OCI-LY7 (cell line): ENCODE measurements at regions not wholly inside any gene's neighbourhood (a gene's known extent, or its start where the extent isn't known, plus 50 kb on each side); places are given as distances from the start of the nearest gene placed in this dataset.

ENCODE experiments used
- BruUV-seq: library from RNA; stranded (reverse); fragments of 400-500 nt; replicated peaks from 2 replicates; lab custom pipeline; 2021; lab: Mats Ljungman, UMichigan
- CTCF ChIA-PET: fragments of 300-600 bp; sonication (Branson Sonifier 250); formaldehyde crosslinking; loops from one replicate; lab custom pipeline; 2022; ENCODE audit warnings: antibody characterized with exemption; ENCODE audit not compliant: unreplicated experiment; lab: Charles Lee
- POLR2A ChIA-PET: fragments of 300-600 bp; sonication (Branson Sonifier 250); formaldehyde crosslinking; loops from one replicate; lab custom pipeline; 2022; ENCODE audit warnings: antibody characterized with exemption; lab: Charles Lee
- DNase-seq: peaks from one replicate; pipeline ENCODE4 v3.0.0-alpha.2; 2015; ENCODE audit warnings: low spot score
- H2AFZ ChIP-seq: fragments of 200-600 bp; sonication (generic), shearing (Covaris generic); 2 replicates; pipeline ENCODE4 v1.6.1; 2014; ENCODE audit warnings: mild to moderate bottlenecking, antibody characterized with exemption, low read length, moderate library complexity
- H3K27ac ChIP-seq: fragments of 200-600 bp; sonication (generic); 2 replicates; pipeline ENCODE4 v1.5.1; 2014; ENCODE audit warnings: mixed run types, low read depth, mild to moderate bottlenecking, moderate library complexity, low read length, inconsistent platforms; ENCODE audit not compliant: poor library complexity, severe bottlenecking
- H3K36me3 ChIP-seq: fragments of 200-600 bp; sonication (generic); 2 replicates; pipeline ENCODE4 v1.6.1; 2014; ENCODE audit warnings: mild to moderate bottlenecking, antibody characterized with exemption, low read length, moderate library complexity, mixed read lengths; ENCODE audit not compliant: insufficient read depth
- H3K4me1 ChIP-seq: fragments of 200-600 bp; sonication (generic); 2 replicates; pipeline ENCODE4 v1.5.1; 2014; ENCODE audit warnings: mild to moderate bottlenecking, low read length; ENCODE audit not compliant: insufficient read depth, poor library complexity, severe bottlenecking
- H3K4me2 ChIP-seq: fragments of 200-600 bp; sonication (generic); 2 replicates; pipeline ENCODE4 v1.6.1; 2014; ENCODE audit warnings: mild to moderate bottlenecking, low read length
- H3K4me3 ChIP-seq: fragments of 200-600 bp; sonication (generic); 2 replicates; pipeline ENCODE4 v1.5.1; 2014; ENCODE audit warnings: mild to moderate bottlenecking, low read depth, low read length; ENCODE audit not compliant: poor library complexity, severe bottlenecking
- H3K79me2 ChIP-seq: fragments of 200-600 bp; sonication (generic); 2 replicates; pipeline ENCODE4 v1.6.1; 2016; ENCODE audit warnings: low read depth, mild to moderate bottlenecking, low read length, moderate library complexity, mixed read lengths; ENCODE audit not compliant: insufficient read depth
- H3K9me2 ChIP-seq: fragments of 200-600 bp; sonication (generic); 2 replicates; pipeline ENCODE4 v1.6.1; 2016; ENCODE audit warnings: mild to moderate bottlenecking, low read length, mixed read lengths; ENCODE audit not compliant: insufficient read depth
- H3K9me3 ChIP-seq: fragments of 200-600 bp; sonication (generic); 2 replicates; pipeline ENCODE4 v1.6.1; 2014; ENCODE audit warnings: mild to moderate bottlenecking, mixed run types, low read length, mixed read lengths
- H4K20me1 ChIP-seq: fragments of 200-600 bp; sonication (generic); 2 replicates; pipeline ENCODE4 v1.6.1; 2014; ENCODE audit warnings: mild to moderate bottlenecking, antibody characterized with exemption, low read length, moderate library complexity, mixed read lengths; ENCODE audit not compliant: insufficient read depth
- EZH2phosphoT487 ChIP-seq: fragments of 200-600 bp; sonication (generic); IDR thresholded peaks from 2 replicates; pipeline ENCODE4 v1.6.1; 2018; ENCODE audit warnings: low read depth, borderline replicate concordance, mild to moderate bottlenecking, mixed run types, antibody characterized with exemption, low read length, moderate library complexity, mixed read lengths
- intact Hi-C: fragments of 100-400 bp; cut with micrococcal nuclease; formaldehyde crosslinking; loops from one replicate; pipeline ENCODE4 v1.10.0; 2022; ENCODE audit not compliant: unreplicated experiment
- TF ChIP-seq, protein P1 (sequence below): fragments of 200-600 bp; sonication (generic); conservative IDR thresholded peaks from 2 replicates; pipeline ENCODE4 v1.5.1; 2014; ENCODE audit warnings: mild to moderate bottlenecking, antibody characterized with exemption, low read length, moderate library complexity, mixed read lengths

DNA sequence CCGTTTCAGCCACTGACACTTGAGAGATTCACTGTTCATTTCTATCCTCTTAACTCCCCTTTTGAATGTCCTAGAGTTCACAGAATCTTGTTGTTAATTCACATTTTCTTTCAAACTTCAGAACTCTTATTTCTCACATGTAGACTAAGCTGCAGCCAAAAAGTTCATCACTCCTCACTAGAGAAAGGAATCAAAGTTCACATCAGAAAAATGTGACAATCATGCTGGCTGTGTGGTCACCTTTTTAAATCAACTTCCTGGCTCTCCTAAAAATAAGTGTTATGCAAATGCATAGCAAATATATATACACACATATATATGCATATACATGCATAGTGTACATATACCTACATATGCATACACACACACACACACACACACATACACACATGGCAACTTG lies 123.0 kb downstream of the CBLN4 start:
- intact Hi-C loops, result no loop called here
- Histone ChIP-seq H3K9me3 (no peaks in the 10 kb centered on the region), H3K4me2 (no peak overlapping the region), H4K20me1 (no peaks in the 10 kb centered on the region), H3K79me2 (no peaks in the 10 kb centered on the region), H2AFZ (no peak overlapping the region), H3K27ac (no peak overlapping the region), H3K9me2 (no peaks in the 10 kb centered on the region), H3K4me3 (no peak overlapping the region), H3K36me3 (no peaks in the 10 kb centered on the region), H3K4me1 (no peaks in the 10 kb centered on the region)
- no peak for DNase-seq
- CTCF ChIA-PET, result no interaction called here
- no TSS peak for BruUV-seq
- POLR2A ChIA-PET, result no interaction called here
- TF ChIP-seq, protein P1, sequence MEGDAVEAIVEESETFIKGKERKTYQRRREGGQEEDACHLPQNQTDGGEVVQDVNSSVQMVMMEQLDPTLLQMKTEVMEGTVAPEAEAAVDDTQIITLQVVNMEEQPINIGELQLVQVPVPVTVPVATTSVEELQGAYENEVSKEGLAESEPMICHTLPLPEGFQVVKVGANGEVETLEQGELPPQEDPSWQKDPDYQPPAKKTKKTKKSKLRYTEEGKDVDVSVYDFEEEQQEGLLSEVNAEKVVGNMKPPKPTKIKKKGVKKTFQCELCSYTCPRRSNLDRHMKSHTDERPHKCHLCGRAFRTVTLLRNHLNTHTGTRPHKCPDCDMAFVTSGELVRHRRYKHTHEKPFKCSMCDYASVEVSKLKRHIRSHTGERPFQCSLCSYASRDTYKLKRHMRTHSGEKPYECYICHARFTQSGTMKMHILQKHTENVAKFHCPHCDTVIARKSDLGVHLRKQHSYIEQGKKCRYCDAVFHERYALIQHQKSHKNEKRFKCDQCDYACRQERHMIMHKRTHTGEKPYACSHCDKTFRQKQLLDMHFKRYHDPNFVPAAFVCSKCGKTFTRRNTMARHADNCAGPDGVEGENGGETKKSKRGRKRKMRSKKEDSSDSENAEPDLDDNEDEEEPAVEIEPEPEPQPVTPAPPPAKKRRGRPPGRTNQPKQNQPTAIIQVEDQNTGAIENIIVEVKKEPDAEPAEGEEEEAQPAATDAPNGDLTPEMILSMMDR, result no peak
- TF ChIP-seq EZH2phosphoT487, result no peak

DNA sequence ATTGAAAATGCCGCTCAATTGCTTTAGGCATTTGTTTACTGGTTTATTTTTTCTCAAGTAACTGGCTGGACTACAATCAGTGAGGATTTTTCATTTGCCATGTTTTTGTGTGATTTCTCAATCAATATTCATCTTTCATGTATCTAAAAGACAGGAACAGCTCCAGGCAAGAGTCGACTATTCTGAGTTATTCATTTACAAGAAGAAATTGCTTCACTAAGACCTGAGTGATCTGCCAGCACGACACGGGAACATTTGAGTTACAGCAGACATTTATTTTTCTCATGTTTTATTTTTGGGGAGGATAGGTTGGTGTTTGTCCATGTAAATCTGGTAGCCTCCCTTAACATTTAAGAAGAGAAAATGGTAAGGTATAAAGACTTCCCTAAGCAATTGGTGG lies 124.1 kb downstream of the CBLN4 start:
- no peak overlapping the region for H3K27ac ChIP-seq
- H3K9me3 ChIP-seq, result no peaks in the 10 kb centered on the region
- BruUV-seq, result no TSS peak
- intact Hi-C loops, result no loop called here
- ChIA-PET POLR2A (no interaction called here), CTCF (no interaction called here)
- H2AFZ ChIP-seq, result no peak overlapping the region
- TF ChIP-seq EZH2phosphoT487, result no peak
- TF ChIP-seq, protein P1, result no peak
- H3K4me3 ChIP-seq, result no peak overlapping the region
- no peaks in the 10 kb centered on the region for H3K36me3 ChIP-seq
- no peak overlapping the region for H3K4me2 ChIP-seq
- no peaks in the 10 kb centered on the region for H3K79me2 ChIP-seq
- H3K4me1 ChIP-seq, result no peaks in the 10 kb centered on the region
- no peaks in the 10 kb centered on the region for H4K20me1 ChIP-seq
- H3K9me2 ChIP-seq, result no peaks in the 10 kb centered on the region
- DNase-seq, result no peak

DNA sequence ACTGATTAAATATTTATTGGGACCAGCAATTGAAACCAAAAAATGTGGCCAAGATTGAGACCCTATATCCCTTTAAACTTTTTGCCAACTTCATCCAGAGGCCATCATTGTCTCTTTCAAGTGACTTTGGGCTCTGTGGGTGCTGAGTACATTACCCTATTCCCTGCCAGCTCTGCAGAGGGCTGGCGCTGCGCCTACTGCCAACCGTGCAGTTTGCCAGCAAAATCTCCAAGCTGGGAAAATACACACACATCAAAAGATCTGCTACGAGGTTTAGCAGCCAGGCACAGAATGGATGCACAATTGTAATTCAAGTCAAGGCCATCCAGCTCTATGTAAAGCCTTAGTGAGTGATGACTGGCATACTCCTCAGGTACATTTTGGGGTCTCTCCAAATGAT lies 125.0 kb downstream of the CBLN4 start:
- no peak overlapping the region for H3K4me3 ChIP-seq
- no peaks in the 10 kb centered on the region for H3K36me3 ChIP-seq
- H3K9me3 ChIP-seq, result no peaks in the 10 kb centered on the region
- no TSS peak for BruUV-seq
- DNase-seq, result no peak
- no peak overlapping the region for H2AFZ ChIP-seq
- no peaks in the 10 kb centered on the region for H3K4me1 ChIP-seq
- no peak overlapping the region for H3K27ac ChIP-seq
- H3K4me2 ChIP-seq, result no peak overlapping the region
- no peaks in the 10 kb centered on the region for H3K79me2 ChIP-seq
- ChIA-PET POLR2A (interaction anchor here (0.6 kb wide), 1 partner anchor 10 kb away, joined by 3 read pairs; no protein-coding TSS in a partner anchor), CTCF (no interaction called here)
- intact Hi-C loops, result no loop called here
- H4K20me1 ChIP-seq, result no peaks in the 10 kb centered on the region
- no peaks in the 10 kb centered on the region for H3K9me2 ChIP-seq
- TF ChIP-seq EZH2phosphoT487, result no peak
- TF ChIP-seq, protein P1, result no peak
